ENCODE measurements at regions not wholly inside any gene's neighbourhood (a gene's known extent, or its start where the extent isn't known, plus 50 kb on each side); places are given as distances from the start of the nearest gene placed in this dataset.

GRCh38 chr14:71684323-71684722 is 247.9 kb upstream of the RGS6 start:
- TF ChIP-seq, protein P1, sequence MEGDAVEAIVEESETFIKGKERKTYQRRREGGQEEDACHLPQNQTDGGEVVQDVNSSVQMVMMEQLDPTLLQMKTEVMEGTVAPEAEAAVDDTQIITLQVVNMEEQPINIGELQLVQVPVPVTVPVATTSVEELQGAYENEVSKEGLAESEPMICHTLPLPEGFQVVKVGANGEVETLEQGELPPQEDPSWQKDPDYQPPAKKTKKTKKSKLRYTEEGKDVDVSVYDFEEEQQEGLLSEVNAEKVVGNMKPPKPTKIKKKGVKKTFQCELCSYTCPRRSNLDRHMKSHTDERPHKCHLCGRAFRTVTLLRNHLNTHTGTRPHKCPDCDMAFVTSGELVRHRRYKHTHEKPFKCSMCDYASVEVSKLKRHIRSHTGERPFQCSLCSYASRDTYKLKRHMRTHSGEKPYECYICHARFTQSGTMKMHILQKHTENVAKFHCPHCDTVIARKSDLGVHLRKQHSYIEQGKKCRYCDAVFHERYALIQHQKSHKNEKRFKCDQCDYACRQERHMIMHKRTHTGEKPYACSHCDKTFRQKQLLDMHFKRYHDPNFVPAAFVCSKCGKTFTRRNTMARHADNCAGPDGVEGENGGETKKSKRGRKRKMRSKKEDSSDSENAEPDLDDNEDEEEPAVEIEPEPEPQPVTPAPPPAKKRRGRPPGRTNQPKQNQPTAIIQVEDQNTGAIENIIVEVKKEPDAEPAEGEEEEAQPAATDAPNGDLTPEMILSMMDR (IDR thresholded peaks at IDR 0.05): no peak
- TF ChIP-seq POLR2A (IDR thresholded peaks at IDR 0.05): no peak
